Thoracic aorta (tissue), 2 donors: ENCODE measurements at regions not wholly inside any gene's neighbourhood (a gene's known extent, or its start where the extent isn't known, plus 50 kb on each side); places are given as distances from the start of the nearest gene placed in this dataset.

ENCODE experiments used
- ATAC-seq: fragments of 150-250 bp; one replicate; pipeline ENCODE4 v1.8.0; 2017; ENCODE audit warnings: low read depth; ENCODE audit not compliant: insufficient number of reproducible peaks, low FRiP score
- DNase-seq: peaks from one replicate; pipeline ENCODE4 v3.0.0-alpha.2; 2020; ENCODE audit warnings: low spot score
- H3K27ac ChIP-seq, 2 donors: fragments of 200-600 bp; sonication (generic); 1 replicate in 1 of 2; 2 replicates in 1 of 2; pipeline ENCODE4 v1.5.1; 2016; ENCODE audit warnings: mild to moderate bottlenecking in 2 of 2, moderate library complexity in 2 of 2
- H3K27me3 ChIP-seq: fragments of 200-600 bp; sonication (generic); replicated peaks from 2 replicates; pipeline ENCODE4 v1.6.0; 2016; ENCODE audit warnings: mild to moderate bottlenecking; ENCODE audit not compliant: insufficient read depth
- H3K36me3 ChIP-seq: fragments of 200-600 bp; sonication (generic); one replicate; pipeline ENCODE4 v1.5.1; 2016
- H3K4me1 ChIP-seq, 2 donors: fragments of 200-600 bp; sonication (generic); 1 replicate in 1 of 2; 2 replicates in 1 of 2; pipeline versions ENCODE4 v1.5.1 to v1.6.0; 2016; ENCODE audit warnings: low read depth in 2 of 2, mild to moderate bottlenecking in 1 of 2; ENCODE audit not compliant: control insufficient read depth in 1 of 2
- H3K4me3 ChIP-seq: fragments of 200-600 bp; sonication (generic); 2 replicates; pipeline ENCODE4 v1.5.1; 2016; ENCODE audit warnings: mild to moderate bottlenecking
- H3K9me3 ChIP-seq: fragments of 200-600 bp; sonication (generic); 2 replicates; pipeline ENCODE4 v1.5.1; 2016
- CTCF ChIP-seq: fragments of 200-600 bp; sonication (generic); IDR thresholded peaks from one replicate; pipeline ENCODE4 v1.5.1; 2019; ENCODE audit warnings: antibody characterized with exemption

DNA sequence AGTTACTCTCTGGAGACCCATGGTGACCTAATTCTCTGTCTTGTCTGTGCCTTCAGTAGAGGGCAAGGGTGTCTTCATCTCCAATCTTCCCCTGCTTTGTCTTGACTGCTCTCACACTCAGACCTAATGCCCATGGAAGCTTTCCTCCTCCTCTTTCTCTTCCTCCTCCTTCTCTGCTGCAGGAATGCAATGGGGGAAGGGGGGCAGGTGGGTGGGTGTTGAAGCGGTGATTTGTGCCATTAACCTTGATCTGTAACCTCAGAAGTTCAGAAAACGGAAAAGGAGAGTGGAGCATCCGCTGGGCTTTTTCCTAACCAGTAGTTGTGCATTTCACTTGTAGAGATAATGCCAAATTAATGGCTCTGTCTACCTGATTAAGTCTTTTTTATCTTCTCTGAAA is 172.3 kb upstream of the CDH11 start:
- Histone ChIP-seq H3K27ac (no peak overlapping the region), H3K27me3 (no peaks in the 10 kb centered on the region), H3K36me3 (no peaks in the 10 kb centered on the region), H3K4me3 (no peak overlapping the region), H3K9me3 (no peaks in the 10 kb centered on the region), H3K4me1 (peaks cover 3 to 24% of the 10 kb centered on the region in 2 donors)
- TF ChIP-seq CTCF = no peak
- no peak for ATAC-seq
- no peak for DNase-seq

- Histone ChIP-seq H3K36me3 (no peaks in the 10 kb centered on the region), H3K4me1 (peaks cover 0 to 11% of the 10 kb centered on the region in 2 donors), H3K4me3 (no peak overlapping the region), H3K27ac (no peak overlapping the region), H3K27me3 (no peaks in the 10 kb centered on the region), H3K9me3 (no peaks in the 10 kb centered on the region)
- ATAC-seq = no peak
- DNase-seq = no peak
- TF ChIP-seq CTCF = no peak
Observed at GRCh38 chr16:65289022-65289421, 167.2 kb upstream of the CDH11 start.

DNA sequence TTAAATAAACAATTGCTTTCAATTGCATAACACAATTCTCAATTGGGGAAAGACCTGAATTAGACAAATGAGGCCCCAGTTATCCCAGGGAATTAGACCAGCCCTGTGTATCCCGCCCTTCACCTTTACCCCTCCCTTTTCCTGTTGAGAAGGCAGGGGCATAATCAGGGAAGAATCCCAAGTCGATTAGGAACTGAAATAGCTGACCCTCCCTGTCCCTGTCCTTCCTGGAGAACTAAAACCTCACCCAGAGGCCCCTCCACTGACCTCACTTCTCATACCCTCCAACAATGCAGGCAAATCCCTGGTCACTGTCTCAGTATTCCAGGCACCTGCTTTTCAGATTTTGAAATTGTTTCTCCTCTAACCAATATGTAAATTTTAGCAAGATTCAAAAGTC is 165.4 kb upstream of the CDH11 start:
- no peak for ATAC-seq
- no peaks in the 10 kb centered on the region for H3K9me3 ChIP-seq
- H3K4me1 ChIP-seq = peaks cover 0 to 11% of the 10 kb centered on the region in 2 donors
- no peak for TF ChIP-seq CTCF
- no peak for DNase-seq
- no peaks in the 10 kb centered on the region for H3K27me3 ChIP-seq
- H3K4me3 ChIP-seq = no peak overlapping the region
- H3K27ac ChIP-seq = no peak overlapping the region
- no peaks in the 10 kb centered on the region for H3K36me3 ChIP-seq

DNA sequence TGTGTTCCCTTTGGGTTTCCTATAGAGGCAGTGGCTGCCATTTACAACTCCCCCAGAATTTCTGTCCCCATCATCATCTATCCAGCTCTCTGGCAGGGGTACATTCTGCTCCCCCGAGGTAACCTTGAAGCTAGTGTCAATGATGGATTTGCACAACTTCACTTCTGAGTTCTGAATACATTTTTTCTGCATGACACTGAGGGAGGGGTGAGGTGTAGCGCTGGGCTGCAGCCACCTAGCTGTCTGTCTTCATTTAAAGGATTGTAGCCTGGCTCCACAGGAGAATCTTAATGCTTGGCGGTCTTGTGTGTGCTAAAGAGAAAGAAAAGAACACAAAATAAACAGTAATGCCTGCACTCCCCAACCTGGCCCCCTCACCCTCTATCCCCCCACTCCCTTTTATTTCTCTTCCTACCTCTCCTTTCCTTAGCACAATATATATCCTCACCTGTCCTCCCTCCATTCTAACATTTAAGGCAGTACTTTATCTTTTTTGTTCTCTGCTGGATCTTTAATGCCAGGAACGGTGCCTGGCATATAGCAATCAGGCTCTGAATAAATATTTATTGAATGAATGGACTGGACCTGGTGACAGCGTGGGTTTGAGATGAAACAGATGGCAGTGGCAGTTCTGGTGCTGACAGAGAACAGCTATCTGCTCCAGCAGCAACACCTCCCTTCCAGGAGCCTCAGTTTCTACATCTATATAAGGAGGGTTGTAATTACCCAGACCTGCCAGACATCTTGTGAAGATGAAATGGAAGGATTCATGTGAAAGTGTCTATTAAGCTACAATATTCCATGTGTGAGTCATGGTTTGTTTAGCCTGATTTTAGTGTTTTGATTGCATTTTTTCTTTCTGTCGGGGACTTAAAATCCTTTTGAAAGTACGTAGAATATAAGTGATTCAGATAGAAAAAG is 163.5 kb upstream of the CDH11 start:
- Histone ChIP-seq H3K27ac (no peak overlapping the region), H3K4me3 (peak overlapping the region; percentile 18), H3K27me3 (no peaks in the 10 kb centered on the region), H3K36me3 (no peaks in the 10 kb centered on the region), H3K9me3 (no peaks in the 10 kb centered on the region), H3K4me1 (peaks cover 0 to 11% of the 10 kb centered on the region in 2 donors)
- TF ChIP-seq CTCF = no peak
- DNase-seq (no peak), ATAC-seq (no peak)

GRCh38 chr16:65284626-65285025 is 162.8 kb upstream of the CDH11 start:
- Histone ChIP-seq H3K27me3 (no peaks in the 10 kb centered on the region), H3K36me3 (no peaks in the 10 kb centered on the region), H3K9me3 (no peaks in the 10 kb centered on the region), H3K27ac (no peak overlapping the region), H3K4me1 (peaks cover 0 to 11% of the 10 kb centered on the region in 2 donors), H3K4me3 (no peak overlapping the region)
- ATAC-seq = no peak
- TF ChIP-seq CTCF = no peak
- DNase-seq = no peak
